H1 (cell line): ENCODE measurements at regions not wholly inside any gene's neighbourhood (a gene's known extent, or its start where the extent isn't known, plus 50 kb on each side); places are given as distances from the start of the nearest gene placed in this dataset.

Source experiments
- CTCF ChIA-PET: fragments of 300-600 bp; sonication (Branson Sonifier 250); formaldehyde crosslinking; loops from one replicate; lab custom pipeline; 2021; ENCODE audit not compliant: partially characterized antibody; lab: Charles Lee
- POLR2A ChIA-PET: fragments of 300-600 bp; sonication (Branson Sonifier 250); formaldehyde crosslinking; loops from one replicate; lab custom pipeline; 2021; ENCODE audit warnings: inconsistent platforms; ENCODE audit not compliant: partially characterized antibody; lab: Charles Lee
- DNase-seq, 2 experiments: peaks; one replicate each; pipeline versions ENCODE4 v3.0.0 to v3.0.0-alpha.2; 2010 to 2022; ENCODE audit warnings: low spot score in 2 of 2, low read depth in 1 of 2, mixed read lengths in 1 of 2
- FAIRE-seq: peaks from 2 replicates; lab custom pipeline; 2011; peaks lifted over from hg19 to GRCh38; lab: Jason Lieb, UNC
- H2AFZ ChIP-seq: 2 replicates; pipeline ENCODE4 v1.8.1; 2012; ENCODE audit warnings: low read length, inconsistent platforms
- H2AK5ac ChIP-seq: 2 replicates; pipeline ENCODE4 v1.6.1; 2013; ENCODE audit warnings: low read depth, low read length
- H2BK120ac ChIP-seq: replicated peaks from 2 replicates; pipeline ENCODE3; 2013; ENCODE audit warnings: low read depth, low read length, inconsistent platforms
- H2BK12ac ChIP-seq: 2 replicates; pipeline ENCODE4 v1.6.1; 2013; ENCODE audit warnings: low read depth, low read length
- H2BK15ac ChIP-seq: 2 replicates; pipeline ENCODE4 v1.6.1; 2013; ENCODE audit warnings: low read length
- H2BK20ac ChIP-seq: 2 replicates; pipeline ENCODE4 v1.6.1; 2013; ENCODE audit warnings: low read length
- H2BK5ac ChIP-seq: 2 replicates; pipeline ENCODE4 v1.6.1; 2013; ENCODE audit warnings: low read depth, low read length
- H3K14ac ChIP-seq: 2 replicates; pipeline ENCODE4 v1.6.1; 2013; ENCODE audit warnings: inconsistent platforms; ENCODE audit not compliant: insufficient read length
- H3K18ac ChIP-seq: 2 replicates; pipeline ENCODE4 v1.6.1; 2013; ENCODE audit warnings: low read length; ENCODE audit errors: extremely low read depth
- H3K23ac ChIP-seq: 2 replicates; pipeline ENCODE4 v1.6.1; 2013; ENCODE audit warnings: inconsistent platforms; ENCODE audit not compliant: insufficient read length
- H3K23me2 ChIP-seq: 2 replicates; pipeline ENCODE4 v1.6.1; 2013; ENCODE audit warnings: low read depth, low read length
- H3K27ac ChIP-seq: 2 replicates; pipeline ENCODE4 v1.6.1; 2011; ENCODE audit warnings: low read depth, low read length, inconsistent platforms
- H3K27me3 ChIP-seq, 4 experiments: replicated peaks in 1 of 4; 1 replicate in 1 of 4; 2 replicates in 3 of 4; pipeline versions ENCODE4 v1.6.1 to v1.8.1; 2011 to 2013; ENCODE audit warnings: low read length in 3 of 4, mild to moderate bottlenecking in 3 of 4, inconsistent platforms in 2 of 4, mixed read lengths in 2 of 4, moderate library complexity in 1 of 4; ENCODE audit not compliant: control insufficient read depth in 3 of 4, insufficient read depth in 3 of 4; ENCODE audit errors: extremely low read depth in 1 of 4
- H3K36me3 ChIP-seq, 4 experiments: 2 replicates each; pipeline versions ENCODE4 v1.6.1 to v1.8.1; 2011 to 2013; ENCODE audit warnings: mild to moderate bottlenecking in 4 of 4, low read length in 3 of 4, moderate library complexity in 2 of 4, control low read depth in 1 of 4, inconsistent platforms in 1 of 4; ENCODE audit not compliant: insufficient read depth in 4 of 4, control insufficient read depth in 2 of 4
- H3K4ac ChIP-seq: replicated peaks from 2 replicates; pipeline ENCODE3; 2013; ENCODE audit warnings: low read length, low read depth, mixed read lengths, inconsistent platforms; ENCODE audit not compliant: insufficient read length
- H3K4me1 ChIP-seq, 4 experiments: replicated peaks in 1 of 4; 1 replicate in 1 of 4; 2 replicates in 3 of 4; pipeline versions ENCODE4 v1.6.1 to v1.8.1; 2011 to 2013; ENCODE audit warnings: low read length in 3 of 4, inconsistent platforms in 2 of 4, mixed read lengths in 1 of 4; ENCODE audit not compliant: insufficient read depth in 4 of 4, control insufficient read depth in 3 of 4
- H3K4me2 ChIP-seq, 2 experiments: 2 replicates each; pipeline versions ENCODE4 v1.6.1 to v1.8.1; 2011 to 2013; ENCODE audit warnings: low read depth in 2 of 2, low read length in 2 of 2, control low read depth in 1 of 2, inconsistent platforms in 1 of 2, mild to moderate bottlenecking in 1 of 2; ENCODE audit not compliant: insufficient read depth in 1 of 2
- H3K4me3 ChIP-seq, 4 experiments: fragments of 200-600, 300-600 bp in 1 of 4; sonication (generic), shearing (Covaris generic), sonication (Bioruptor Twin) in 1 of 4; 2 replicates each; pipeline versions ENCODE4 v1.5.1 to v1.8.1; 2011 to 2016; ENCODE audit warnings: low read length in 4 of 4, low read depth in 3 of 4, control low read depth in 2 of 4, inconsistent platforms in 2 of 4, mild to moderate bottlenecking in 2 of 4, mixed read lengths in 1 of 4, moderate library complexity in 1 of 4; ENCODE audit not compliant: insufficient read depth in 2 of 4; ENCODE audit errors: extremely low read depth in 1 of 4
- H3K56ac ChIP-seq: replicated peaks from 2 replicates; pipeline ENCODE3; 2013; ENCODE audit warnings: low read depth, mild to moderate bottlenecking, mixed read lengths, low read length, inconsistent platforms; ENCODE audit not compliant: insufficient read length
- H3K79me1 ChIP-seq: 2 replicates; pipeline ENCODE4 v1.6.1; 2013; ENCODE audit warnings: low read depth, low read length, control low read depth
- H3K79me2 ChIP-seq, 2 experiments: 2 replicates each; pipeline versions ENCODE4 v1.6.1 to v1.8.1; 2012 to 2013; ENCODE audit warnings: low read length in 2 of 2, mild to moderate bottlenecking in 2 of 2, inconsistent platforms in 1 of 2; ENCODE audit not compliant: insufficient read depth in 2 of 2, control insufficient read depth in 1 of 2
- H3K9ac ChIP-seq, 4 experiments: replicated peaks in 1 of 4; 1 replicate in 1 of 4; 2 replicates in 3 of 4; pipeline versions ENCODE4 v1.6.1 to v1.8.1; 2011 to 2013; ENCODE audit warnings: low read depth in 3 of 4, low read length in 3 of 4, control low read depth in 2 of 4, mild to moderate bottlenecking in 2 of 4, moderate library complexity in 2 of 4, inconsistent platforms in 1 of 4; ENCODE audit errors: extremely low read depth in 1 of 4
- H3K9me3 ChIP-seq, 2 experiments: 2 replicates each; pipeline versions ENCODE4 v1.6.1 to v1.8.1; 2012 to 2013; ENCODE audit warnings: mild to moderate bottlenecking in 2 of 2, moderate library complexity in 2 of 2, control low read depth in 1 of 2, inconsistent platforms in 1 of 2, low read depth in 1 of 2, low read length in 1 of 2, mixed read lengths in 1 of 2; ENCODE audit not compliant: insufficient read depth in 2 of 2
- H4K20me1 ChIP-seq, 2 experiments: replicated peaks in 1 of 2; 2 replicates each; pipeline versions ENCODE3 to v1.8.1; 2011 to 2013; ENCODE audit warnings: inconsistent platforms in 2 of 2, low read length in 2 of 2, mild to moderate bottlenecking in 1 of 2; ENCODE audit not compliant: insufficient read depth in 2 of 2, control insufficient read depth in 1 of 2
- H4K5ac ChIP-seq: 2 replicates; pipeline ENCODE4 v1.6.1; 2013; ENCODE audit warnings: low read length, low read depth, mixed read lengths, inconsistent platforms; ENCODE audit not compliant: insufficient read length
- H4K8ac ChIP-seq: 2 replicates; pipeline ENCODE4 v1.8.0; 2013; ENCODE audit warnings: mild to moderate bottlenecking, moderate library complexity, low read length, inconsistent platforms; ENCODE audit not compliant: insufficient read depth; ENCODE audit errors: extremely low read depth
- H4K91ac ChIP-seq: replicated peaks from 2 replicates; pipeline ENCODE3; 2013; ENCODE audit warnings: low read length, mixed read lengths, inconsistent platforms; ENCODE audit not compliant: insufficient read length
- BACH1 ChIP-seq: IDR thresholded peaks from 2 replicates; pipeline ENCODE4 v1.6.1; 2012; ENCODE audit warnings: low read length, improper control_type of control experiment
- CHD1 ChIP-seq: IDR thresholded peaks from 2 replicates; pipeline ENCODE4 v1.6.1; 2012; ENCODE audit warnings: low read depth, low read length, improper control_type of control experiment
- HDAC6 ChIP-seq: IDR thresholded peaks from one replicate; pipeline ENCODE4 v1.7.1; 2012; ENCODE audit warnings: low read depth, mild to moderate bottlenecking, inconsistent platforms, low read length, moderate library complexity
- KDM1A ChIP-seq: fragments of 200-600, 300-600 bp; sonication (generic); IDR thresholded peaks from 2 replicates; pipeline ENCODE4 v1.7.1; 2016; ENCODE audit warnings: mild to moderate bottlenecking, low read length, borderline replicate concordance
- KDM4A ChIP-seq: IDR thresholded peaks from one replicate; pipeline ENCODE4 v1.7.1; 2012; ENCODE audit warnings: low read depth, mild to moderate bottlenecking, moderate library complexity, low read length, inconsistent platforms; ENCODE audit not compliant: severe bottlenecking
- KDM5A ChIP-seq: fragments of 200-600 bp; IDR thresholded peaks from 2 replicates; pipeline ENCODE4 v1.7.1; 2012; ENCODE audit warnings: mild to moderate bottlenecking, low read length, inconsistent platforms, mixed read lengths
- POLR2AphosphoS5 ChIP-seq: IDR thresholded peaks from 2 replicates; pipeline ENCODE4 v1.6.1; 2011; ENCODE audit warnings: low read depth, low read length
- RXRA ChIP-seq: IDR thresholded peaks from 2 replicates; pipeline ENCODE4 v1.6.1; 2011; ENCODE audit warnings: low read depth, mild to moderate bottlenecking, low read length, moderate library complexity; ENCODE audit not compliant: insufficient read depth
- SIN3A ChIP-seq, 2 experiments: IDR thresholded peaks in 1 of 2; conservative IDR thresholded peaks in 1 of 2; 2 replicates each; pipeline ENCODE4 v1.6.1; 2011 to 2012; ENCODE audit warnings: low read length in 2 of 2, improper control_type of control experiment in 1 of 2, low read depth in 1 of 2, mild to moderate bottlenecking in 1 of 2
- SIRT6 ChIP-seq: IDR thresholded peaks from one replicate; pipeline ENCODE4 v1.7.1; 2012; ENCODE audit warnings: low read length, inconsistent platforms
- SP1 ChIP-seq: IDR thresholded peaks from 2 replicates; pipeline ENCODE4 v1.6.1; 2011; ENCODE audit warnings: low read depth, low read length
- SRF ChIP-seq: IDR thresholded peaks from 2 replicates; pipeline ENCODE4 v1.6.1; 2011; ENCODE audit warnings: mild to moderate bottlenecking, low read depth, low read length, moderate library complexity
- TAF7 ChIP-seq: optimal IDR thresholded peaks from 2 replicates; pipeline ENCODE3; 2011; ENCODE audit warnings: low read depth, mild to moderate bottlenecking, inconsistent platforms, low read length, moderate library complexity, borderline replicate concordance
- TBP ChIP-seq: IDR thresholded peaks from 2 replicates; pipeline ENCODE4 v1.6.1; 2011; ENCODE audit warnings: low read depth, low read length, improper control_type of control experiment
- YY1 ChIP-seq: IDR thresholded peaks from 2 replicates; pipeline ENCODE4 v1.6.1; 2011; ENCODE audit warnings: low read depth, mild to moderate bottlenecking, low read length
- WGBS, 2 experiments: shearing (Covaris generic) in 1 of 2; methylation state at CpG; one replicate each; pipeline versions ENCODE4 v1.1.6 to v1.1.7; 2013 to 2015; ENCODE audit warnings: low lambda C conversion rate in 2 of 2, mixed read lengths in 2 of 2, inconsistent platforms in 1 of 2, low coverage in 1 of 2, missing lambda C conversion rate in 1 of 2; ENCODE audit not compliant: insufficient replicate concordance in 2 of 2, insufficient coverage in 1 of 2, insufficient read length in 1 of 2; ENCODE audit errors: extremely low coverage in 1 of 2, missing lambda C conversion rate in 1 of 2; 5-methylcytosine and 5-hydroxymethylcytosine counted together
- TF ChIP-seq, protein P1 (sequence below): IDR thresholded peaks from 2 replicates; pipeline ENCODE4 v1.6.1; 2012; ENCODE audit warnings: inconsistent platforms

DNA sequence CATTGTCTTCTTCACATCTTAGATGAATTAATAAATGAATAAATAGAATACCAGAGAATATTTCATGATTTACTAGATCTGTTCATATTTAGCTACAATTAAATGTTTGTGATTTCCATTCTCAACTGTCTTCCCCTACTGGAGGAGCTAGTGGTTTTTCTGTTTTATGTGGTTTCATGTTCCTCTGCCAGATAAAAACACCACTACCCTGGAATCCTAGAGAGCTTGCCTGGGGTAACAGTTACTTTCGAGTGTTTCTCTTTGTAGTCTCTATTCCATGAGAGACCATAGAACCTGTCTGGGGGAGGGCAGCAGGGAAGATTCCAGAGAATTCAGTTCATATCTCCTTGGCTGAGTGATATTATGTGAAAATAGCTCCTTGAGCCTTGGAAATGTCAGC is 349.2 kb downstream of the INSIG2 start:
- H2AK5ac ChIP-seq = no peak overlapping the region
- H3K9me3 ChIP-seq = no peaks in the 10 kb centered on the region
- FAIRE-seq (no peak), DNase-seq (no peak)
- ChIA-PET POLR2A (no interaction called here), CTCF (interaction anchor here (0.7 to 1.3 kb wide), 5 partner anchors 8 to 423 kb away, joined by 3 read pairs; no protein-coding TSS in a partner anchor)
- H2BK15ac ChIP-seq = no peak overlapping the region
- no peak overlapping the region for H3K9ac ChIP-seq
- no peaks in the 10 kb centered on the region; a peak in 1 of 7 replicates for H3K27me3 ChIP-seq
- H2BK120ac ChIP-seq = no peak overlapping the region
- no peak overlapping the region for H3K14ac ChIP-seq
- no peak overlapping the region for H3K18ac ChIP-seq
- H4K5ac ChIP-seq = no peak overlapping the region
- H4K20me1 ChIP-seq = no peaks in the 10 kb centered on the region
- no peaks in the 10 kb centered on the region for H3K36me3 ChIP-seq
- H3K23me2 ChIP-seq = no peaks in the 10 kb centered on the region
- no peak overlapping the region for H3K27ac ChIP-seq
- no peak overlapping the region for H4K8ac ChIP-seq
- no peak overlapping the region for H3K56ac ChIP-seq
- no peaks in the 10 kb centered on the region for H3K79me2 ChIP-seq
- no peak overlapping the region for H2BK5ac ChIP-seq
- 88% methylated on average over 1 of the region's 1 CpG; no CpG with 5 or more reads in 1 of the 2 experiments for WGBS, 2 experiments
- H2BK20ac ChIP-seq = no peak overlapping the region
- no peak overlapping the region for H2AFZ ChIP-seq
- H3K4ac ChIP-seq = no peak overlapping the region
- no peak overlapping the region for H3K4me2 ChIP-seq
- H2BK12ac ChIP-seq = no peak overlapping the region
- no peaks in the 10 kb centered on the region for H3K79me1 ChIP-seq
- H3K4me1 ChIP-seq = peaks cover 0 to 10% (median 2%) of the 10 kb centered on the region in 4 experiments; a peak in 5 of 7 replicates
- no peak overlapping the region for H3K4me3 ChIP-seq
- no peak overlapping the region for H4K91ac ChIP-seq
- H3K23ac ChIP-seq = no peak overlapping the region
- TF ChIP-seq YY1 (no peak), SIN3A (conservative IDR thresholded peaks at IDR 0.05 in 1 of 2, IDR thresholded peaks at IDR 0.05 in 1 of 2; ENCODE audit: low read depth in 1 of 2, low read length in 2 of 2) (no peak), SIRT6 (no peak), SRF (no peak), BACH1 (no peak), TAF7 (no peak), CHD1 (no peak), KDM4A (no peak), KDM5A (no peak), TBP (no peak), RXRA (no peak), HDAC6 (no peak), KDM1A (no peak), SP1 (no peak), POLR2AphosphoS5 (no peak)
- TF ChIP-seq, protein P1, sequence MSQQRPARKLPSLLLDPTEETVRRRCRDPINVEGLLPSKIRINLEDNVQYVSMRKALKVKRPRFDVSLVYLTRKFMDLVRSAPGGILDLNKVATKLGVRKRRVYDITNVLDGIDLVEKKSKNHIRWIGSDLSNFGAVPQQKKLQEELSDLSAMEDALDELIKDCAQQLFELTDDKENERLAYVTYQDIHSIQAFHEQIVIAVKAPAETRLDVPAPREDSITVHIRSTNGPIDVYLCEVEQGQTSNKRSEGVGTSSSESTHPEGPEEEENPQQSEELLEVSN = no peak
